HCEC 1CT (cell line): ENCODE measurements at regions not wholly inside any gene's neighbourhood (a gene's known extent, or its start where the extent isn't known, plus 50 kb on each side); places are given as distances from the start of the nearest gene placed in this dataset.
"Not testable (repeated sequence)": the region's sequence is repeated elsewhere in the genome, so short reads cannot be mapped to it uniquely, and the experiment has no call there.

Source experiments
- DNase-seq: peaks from one replicate; pipeline ENCODE4 v3.0.0-alpha.2; 2017

GRCh38 chr13:44651724-44652123, 75.6 kb upstream of the TSC22D1 start:
- no peak for DNase-seq

- no peak for DNase-seq
Measured at GRCh38 chr13:44651209-44651608, 75.1 kb upstream of the TSC22D1 start.

GRCh38 chr13:44649834-44650233, 73.7 kb upstream of the TSC22D1 start:
- no peak for DNase-seq

DNA sequence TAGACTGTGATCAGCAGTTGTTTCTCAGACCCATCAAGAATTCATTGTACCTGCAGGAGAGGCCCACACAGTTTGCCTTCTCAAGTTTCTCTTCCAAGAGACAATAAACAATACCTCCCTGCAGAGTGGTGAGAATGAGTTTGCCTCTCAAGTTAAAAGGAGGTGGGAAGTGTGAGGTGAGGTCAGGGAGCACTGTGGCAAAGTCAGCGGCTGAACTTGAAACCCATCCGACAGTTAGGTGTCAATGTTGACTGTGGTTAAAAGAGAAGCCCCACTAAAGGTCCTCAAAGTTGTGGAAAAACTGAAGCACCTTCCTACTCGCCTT, 72.9 kb upstream of the TSC22D1 start:
- no peak for DNase-seq

GRCh38 chr13:44648392-44649103, 72.4 kb upstream of the TSC22D1 start:
- peak; percentile 46 for DNase-seq

DNA sequence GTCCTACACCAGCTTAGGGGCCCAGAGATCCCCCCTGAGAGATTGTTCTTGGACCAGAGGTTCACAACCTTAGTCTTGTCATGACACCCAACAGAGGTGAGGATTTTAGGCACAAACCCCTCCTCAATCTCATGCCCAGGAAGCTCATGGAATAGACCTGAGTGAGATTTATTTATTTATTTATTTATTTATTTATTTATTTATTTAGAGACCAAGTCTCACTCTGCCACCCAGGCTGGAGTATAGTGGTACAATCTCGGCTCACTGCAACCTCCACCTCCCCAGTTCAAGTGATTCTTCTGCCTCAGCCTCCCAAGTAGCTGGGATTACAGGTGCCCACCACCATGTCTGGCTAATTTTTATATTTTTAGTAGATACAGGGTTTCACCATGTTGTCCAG, 71.4 kb upstream of the TSC22D1 start:
- DNase-seq = not testable (repeated sequence)

DNA sequence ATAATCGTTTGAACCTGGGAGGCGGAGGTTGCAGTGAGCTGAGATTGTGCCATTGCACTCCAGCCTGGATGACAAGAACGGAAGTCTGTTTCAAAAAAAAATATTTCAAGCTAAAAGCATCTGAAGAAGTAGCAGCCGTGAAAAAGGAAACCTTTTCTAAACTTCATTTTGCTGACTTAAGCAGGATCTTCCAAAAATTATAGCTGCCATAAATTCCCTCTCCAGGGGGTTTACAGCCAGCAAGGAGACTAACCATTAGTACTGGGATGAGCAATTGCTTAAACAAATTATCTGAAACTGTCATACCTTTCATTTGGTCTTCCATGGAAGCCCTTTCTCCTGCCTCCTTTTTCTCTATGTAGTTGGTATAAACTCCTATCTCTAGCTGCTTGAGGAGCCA, 69.9 kb upstream of the TSC22D1 start:
- DNase-seq = no peak

DNA sequence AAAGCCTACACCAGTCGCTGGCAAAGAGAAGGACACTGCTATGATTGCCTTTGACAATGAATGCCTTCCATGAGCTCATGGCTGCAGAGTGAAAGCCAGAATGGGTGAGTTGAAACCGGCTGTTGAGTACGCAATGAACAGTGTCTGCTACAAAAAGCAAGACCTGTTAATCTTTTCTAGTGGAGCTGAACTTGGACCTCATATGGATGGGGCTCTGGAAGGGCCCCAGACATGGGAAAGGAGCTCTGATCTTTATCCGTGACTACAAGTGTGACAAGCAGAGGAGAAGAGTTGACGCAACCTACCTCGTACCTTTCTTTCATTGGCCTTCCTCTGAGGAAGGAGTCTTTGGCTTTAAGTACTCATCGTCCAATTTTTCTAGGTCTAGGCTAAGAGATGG, 67.1 kb upstream of the TSC22D1 start:
- no peak for DNase-seq

GRCh38 chr13:44637581-44637980, 61.5 kb upstream of the TSC22D1 start:
- no peak for DNase-seq

DNA sequence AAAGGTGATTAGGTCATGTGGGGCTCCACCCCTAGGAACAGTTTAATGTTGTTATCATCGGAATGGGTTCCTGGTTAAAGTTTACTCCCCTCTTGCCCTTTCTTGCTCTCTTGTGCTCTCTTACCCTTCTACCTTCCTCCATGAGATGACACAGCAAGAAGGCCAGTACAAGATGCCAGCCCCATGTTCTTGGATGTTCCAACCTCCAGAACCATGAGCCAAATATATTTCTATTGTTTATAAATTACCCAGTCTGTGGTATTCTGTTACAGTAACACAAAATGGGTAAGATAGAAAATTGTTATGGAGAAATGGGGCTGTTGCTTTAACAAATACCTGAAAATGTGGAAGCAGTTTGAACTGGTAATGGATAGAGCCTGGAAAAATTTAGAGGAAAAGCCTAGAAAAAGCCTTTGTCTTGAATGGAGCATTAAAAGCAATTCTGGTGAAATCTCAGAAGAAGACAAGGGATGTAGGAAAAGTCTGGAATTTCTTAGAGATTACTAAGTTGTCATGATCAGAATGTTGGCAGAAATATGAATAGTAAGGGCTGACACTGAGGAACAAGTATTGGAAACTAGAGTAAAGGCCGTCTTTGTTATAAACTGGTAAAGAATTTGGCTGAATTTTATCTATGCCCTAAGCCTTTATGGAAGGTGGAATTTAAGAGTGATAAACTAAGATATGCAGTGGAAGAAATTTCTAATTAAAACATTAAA, 53.5 kb upstream of the TSC22D1 start:
- DNase-seq = peak; percentile 59

DNA sequence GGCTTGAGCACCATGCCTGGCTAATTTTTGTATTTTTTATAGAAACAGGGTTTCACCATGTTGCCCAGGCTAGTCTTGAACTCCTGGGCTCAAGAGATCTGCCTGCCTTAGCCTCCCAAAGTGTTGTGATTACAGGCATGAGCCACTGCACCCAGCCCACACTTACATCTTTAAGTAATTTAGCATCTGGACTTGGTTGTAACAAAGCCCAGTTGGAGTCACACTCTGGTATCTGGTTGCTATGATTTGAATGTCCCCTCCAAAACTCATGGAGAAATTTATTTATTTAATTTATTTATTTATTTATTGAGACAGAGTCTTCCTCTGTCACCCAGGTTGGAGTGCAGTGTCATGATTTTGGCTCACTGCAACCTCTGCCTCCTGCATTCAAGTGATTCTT, 52.7 kb upstream of the TSC22D1 start:
- not testable (repeated sequence) for DNase-seq

GRCh38 chr13:44627441-44627840, 51.3 kb upstream of the TSC22D1 start:
- peak; percentile 56 for DNase-seq

GRCh38 chr13:44626176-44626575, 50.0 kb upstream of the TSC22D1 start:
- DNase-seq = no peak
